HepG2 (cell line): ENCODE measurements at regions not wholly inside any gene's neighbourhood (a gene's known extent, or its start where the extent isn't known, plus 50 kb on each side); places are given as distances from the start of the nearest gene placed in this dataset.

Experiments
- ARID3A ChIP-seq: IDR thresholded peaks from 2 replicates; pipeline ENCODE4 v1.6.1; 2012; ENCODE audit warnings: low read depth, low read length, improper control_type of control experiment
- CAMTA2 ChIP-seq: sonication (generic); formaldehyde crosslinking; IDR thresholded peaks from 2 replicates; pipeline ENCODE4 v1.4.0; 2020; ENCODE audit warnings: mild to moderate bottlenecking, missing genetic modification reagents, borderline replicate concordance
- FOXK2 ChIP-seq: fragments of 450-650 bp; IDR thresholded peaks from 2 replicates; pipeline ENCODE4 v1.6.1; 2016
- IKZF1 ChIP-seq: fragments of 450-650 bp; IDR thresholded peaks from 2 replicates; pipeline ENCODE4 v1.7.1; 2016
- MTF1 ChIP-seq: sonication (generic); formaldehyde crosslinking; IDR thresholded peaks from 2 replicates; pipeline ENCODE4 v1.5.0; 2020; ENCODE audit warnings: missing genetic modification reagents
- NBN ChIP-seq: fragments of 450-650 bp; conservative IDR thresholded peaks from 2 replicates; pipeline ENCODE4 v1.6.1; 2017
- NFE2L2 ChIP-seq: fragments of 150-350 bp; IDR thresholded peaks from 2 replicates; pipeline ENCODE4 v1.6.1; 2014; ENCODE audit warnings: low read length
- PAXIP1 ChIP-seq: sonication (generic); formaldehyde crosslinking; conservative IDR thresholded peaks from 2 replicates; pipeline ENCODE4 v1.4.0; 2020; ENCODE audit warnings: mild to moderate bottlenecking, missing genetic modification reagents, moderate library complexity
- REXO4 ChIP-seq: sonication (generic); formaldehyde crosslinking; IDR thresholded peaks from 2 replicates; pipeline ENCODE4 v1.8.0; 2022; ENCODE audit warnings: missing genetic modification reagents, mild to moderate bottlenecking, borderline replicate concordance
- SNRNP70 ChIP-seq: fragments of 200-400 bp; formaldehyde crosslinking; IDR thresholded peaks from 2 replicates; pipeline ENCODE4 v1.6.1; 2017; ENCODE audit warnings: mild to moderate bottlenecking, low read depth, low read length, moderate library complexity
- STAT5B ChIP-seq: sonication (generic); formaldehyde crosslinking; IDR thresholded peaks from 2 replicates; pipeline ENCODE4 v1.4.0; 2020; ENCODE audit warnings: missing genetic modification reagents
- ZMYM2 ChIP-seq: sonication (generic); formaldehyde crosslinking; IDR thresholded peaks from 2 replicates; pipeline ENCODE4 v1.8.0; 2022; ENCODE audit warnings: mild to moderate bottlenecking, missing genetic modification reagents
- ZNF572 ChIP-seq: sonication (generic); formaldehyde crosslinking; IDR thresholded peaks from 2 replicates; pipeline ENCODE4 v1.5.1; 2020; ENCODE audit warnings: mild to moderate bottlenecking, missing genetic modification reagents
- ZNF709 ChIP-seq: sonication (generic); formaldehyde crosslinking; IDR thresholded peaks from 2 replicates; pipeline ENCODE4 v1.5.0; 2020; ENCODE audit warnings: mild to moderate bottlenecking, missing genetic modification reagents
- ZUFSP ChIP-seq: sonication (generic); formaldehyde crosslinking; IDR thresholded peaks from 2 replicates; pipeline ENCODE4 v1.9.0; 2021; ENCODE audit warnings: missing genetic modification reagents, mild to moderate bottlenecking, borderline replicate concordance
- TF ChIP-seq, protein P1 (sequence below): sonication (generic); formaldehyde crosslinking; IDR thresholded peaks from 2 replicates; pipeline ENCODE4 v1.4.0; 2020; ENCODE audit warnings: missing genetic modification reagents, mild to moderate bottlenecking, borderline replicate concordance
- TF ChIP-seq, protein P2 (sequence below): sonication (generic); formaldehyde crosslinking; IDR thresholded peaks from 2 replicates; pipeline ENCODE4 v1.4.0; 2020; ENCODE audit warnings: mild to moderate bottlenecking, missing genetic modification reagents

DNA sequence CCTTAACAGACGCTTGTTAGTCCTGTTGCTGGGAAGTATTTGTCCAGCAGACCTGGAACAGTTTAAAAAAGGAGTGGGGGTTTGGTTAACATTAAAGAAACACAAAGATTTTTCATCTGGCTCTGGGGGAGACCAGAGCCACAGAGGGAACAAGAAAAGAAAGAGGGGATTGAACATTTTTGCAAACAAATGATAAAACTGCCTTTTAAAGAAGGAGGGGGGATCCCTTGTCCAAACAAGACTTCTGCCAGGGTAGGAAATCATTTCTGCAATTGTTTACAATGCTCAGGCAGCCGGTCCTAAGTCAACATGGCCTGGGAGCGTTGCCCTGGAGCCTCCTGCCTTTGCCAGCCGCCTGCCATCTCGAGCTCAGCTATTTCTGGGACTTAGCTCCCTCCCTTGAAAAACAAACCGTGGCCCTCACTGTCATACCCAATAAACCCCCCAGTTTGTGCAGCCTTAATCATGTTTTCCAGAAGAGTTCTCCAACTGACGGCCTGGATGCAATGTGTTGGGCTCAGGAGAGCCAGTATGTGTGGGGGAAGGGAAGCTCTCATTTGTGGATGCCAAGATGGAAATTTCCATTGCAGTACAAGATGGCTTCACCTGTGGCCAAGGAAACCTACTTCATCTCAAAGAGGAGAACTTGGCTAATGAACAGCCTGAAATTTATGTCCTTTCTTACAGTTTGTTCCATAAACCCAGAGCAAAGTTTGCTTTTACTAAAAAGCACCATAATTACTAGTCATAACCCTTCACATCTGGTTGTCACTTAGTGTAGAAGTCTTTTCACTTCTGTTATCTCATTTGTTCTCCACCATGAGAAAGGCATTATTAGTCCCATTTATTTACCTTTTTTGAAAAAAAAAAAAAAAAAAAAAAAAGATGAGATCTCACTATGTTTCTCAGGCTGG, 75.9 kb upstream of the RNU6-1 start (continued):
- TF ChIP-seq, protein P1, sequence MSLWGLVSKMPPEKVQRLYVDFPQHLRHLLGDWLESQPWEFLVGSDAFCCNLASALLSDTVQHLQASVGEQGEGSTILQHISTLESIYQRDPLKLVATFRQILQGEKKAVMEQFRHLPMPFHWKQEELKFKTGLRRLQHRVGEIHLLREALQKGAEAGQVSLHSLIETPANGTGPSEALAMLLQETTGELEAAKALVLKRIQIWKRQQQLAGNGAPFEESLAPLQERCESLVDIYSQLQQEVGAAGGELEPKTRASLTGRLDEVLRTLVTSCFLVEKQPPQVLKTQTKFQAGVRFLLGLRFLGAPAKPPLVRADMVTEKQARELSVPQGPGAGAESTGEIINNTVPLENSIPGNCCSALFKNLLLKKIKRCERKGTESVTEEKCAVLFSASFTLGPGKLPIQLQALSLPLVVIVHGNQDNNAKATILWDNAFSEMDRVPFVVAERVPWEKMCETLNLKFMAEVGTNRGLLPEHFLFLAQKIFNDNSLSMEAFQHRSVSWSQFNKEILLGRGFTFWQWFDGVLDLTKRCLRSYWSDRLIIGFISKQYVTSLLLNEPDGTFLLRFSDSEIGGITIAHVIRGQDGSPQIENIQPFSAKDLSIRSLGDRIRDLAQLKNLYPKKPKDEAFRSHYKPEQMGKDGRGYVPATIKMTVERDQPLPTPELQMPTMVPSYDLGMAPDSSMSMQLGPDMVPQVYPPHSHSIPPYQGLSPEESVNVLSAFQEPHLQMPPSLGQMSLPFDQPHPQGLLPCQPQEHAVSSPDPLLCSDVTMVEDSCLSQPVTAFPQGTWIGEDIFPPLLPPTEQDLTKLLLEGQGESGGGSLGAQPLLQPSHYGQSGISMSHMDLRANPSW (CRISPR knock-in tag), result no peak
- TF ChIP-seq PAXIP1 (CRISPR knock-in tag) (peak; percentile 98), NFE2L2 (no peak), ZMYM2 (CRISPR knock-in tag) (peak; percentile 76; the same call in 1 of the 2 replicates), FOXK2 (0 out of 2 replicates have a peak, but pooled peaks have one; percentile 18), ZNF572 (CRISPR knock-in tag) (no peak), REXO4 (CRISPR knock-in tag) (no peak), ARID3A (no peak), MTF1 (CRISPR knock-in tag) (no peak), ZUFSP (CRISPR knock-in tag) (no peak), ZNF709 (CRISPR knock-in tag) (no peak), SNRNP70 (no peak), NBN (no peak), CAMTA2 (CRISPR knock-in tag) (no peak), STAT5B (CRISPR knock-in tag) (no peak), IKZF1 (no peak)
- TF ChIP-seq, protein P2, sequence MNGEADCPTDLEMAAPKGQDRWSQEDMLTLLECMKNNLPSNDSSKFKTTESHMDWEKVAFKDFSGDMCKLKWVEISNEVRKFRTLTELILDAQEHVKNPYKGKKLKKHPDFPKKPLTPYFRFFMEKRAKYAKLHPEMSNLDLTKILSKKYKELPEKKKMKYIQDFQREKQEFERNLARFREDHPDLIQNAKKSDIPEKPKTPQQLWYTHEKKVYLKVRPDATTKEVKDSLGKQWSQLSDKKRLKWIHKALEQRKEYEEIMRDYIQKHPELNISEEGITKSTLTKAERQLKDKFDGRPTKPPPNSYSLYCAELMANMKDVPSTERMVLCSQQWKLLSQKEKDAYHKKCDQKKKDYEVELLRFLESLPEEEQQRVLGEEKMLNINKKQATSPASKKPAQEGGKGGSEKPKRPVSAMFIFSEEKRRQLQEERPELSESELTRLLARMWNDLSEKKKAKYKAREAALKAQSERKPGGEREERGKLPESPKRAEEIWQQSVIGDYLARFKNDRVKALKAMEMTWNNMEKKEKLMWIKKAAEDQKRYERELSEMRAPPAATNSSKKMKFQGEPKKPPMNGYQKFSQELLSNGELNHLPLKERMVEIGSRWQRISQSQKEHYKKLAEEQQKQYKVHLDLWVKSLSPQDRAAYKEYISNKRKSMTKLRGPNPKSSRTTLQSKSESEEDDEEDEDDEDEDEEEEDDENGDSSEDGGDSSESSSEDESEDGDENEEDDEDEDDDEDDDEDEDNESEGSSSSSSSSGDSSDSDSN (CRISPR knock-in tag), result peak; percentile 78
